ENCODE measurements at regions not wholly inside any gene's neighbourhood (a gene's known extent, or its start where the extent isn't known, plus 50 kb on each side); places are given as distances from the start of the nearest gene placed in this dataset.

DNA sequence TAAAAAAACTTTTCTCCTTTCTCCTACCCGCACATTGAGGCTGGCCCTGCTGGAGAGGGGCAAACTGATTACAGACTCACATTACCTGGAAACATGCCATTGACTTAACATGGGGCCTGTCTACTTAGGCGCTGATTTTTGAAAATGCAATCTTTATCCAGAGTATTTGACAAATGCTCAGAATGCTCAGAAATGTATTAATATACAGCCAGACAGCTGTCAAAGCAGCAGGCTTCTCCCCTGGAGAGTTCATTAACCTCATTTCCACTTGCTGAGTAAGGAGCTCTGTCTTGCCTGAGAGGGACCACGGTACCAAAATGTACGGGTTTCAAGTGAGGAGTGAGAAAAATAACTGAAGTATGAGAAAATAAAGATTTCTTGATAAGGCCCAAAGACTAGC is 95.7 kb downstream of the PAX1 start:
- TF ChIP-seq, protein P1, sequence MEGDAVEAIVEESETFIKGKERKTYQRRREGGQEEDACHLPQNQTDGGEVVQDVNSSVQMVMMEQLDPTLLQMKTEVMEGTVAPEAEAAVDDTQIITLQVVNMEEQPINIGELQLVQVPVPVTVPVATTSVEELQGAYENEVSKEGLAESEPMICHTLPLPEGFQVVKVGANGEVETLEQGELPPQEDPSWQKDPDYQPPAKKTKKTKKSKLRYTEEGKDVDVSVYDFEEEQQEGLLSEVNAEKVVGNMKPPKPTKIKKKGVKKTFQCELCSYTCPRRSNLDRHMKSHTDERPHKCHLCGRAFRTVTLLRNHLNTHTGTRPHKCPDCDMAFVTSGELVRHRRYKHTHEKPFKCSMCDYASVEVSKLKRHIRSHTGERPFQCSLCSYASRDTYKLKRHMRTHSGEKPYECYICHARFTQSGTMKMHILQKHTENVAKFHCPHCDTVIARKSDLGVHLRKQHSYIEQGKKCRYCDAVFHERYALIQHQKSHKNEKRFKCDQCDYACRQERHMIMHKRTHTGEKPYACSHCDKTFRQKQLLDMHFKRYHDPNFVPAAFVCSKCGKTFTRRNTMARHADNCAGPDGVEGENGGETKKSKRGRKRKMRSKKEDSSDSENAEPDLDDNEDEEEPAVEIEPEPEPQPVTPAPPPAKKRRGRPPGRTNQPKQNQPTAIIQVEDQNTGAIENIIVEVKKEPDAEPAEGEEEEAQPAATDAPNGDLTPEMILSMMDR (IDR thresholded peaks at IDR 0.05): no peak
- TF ChIP-seq POLR2A (IDR thresholded peaks at IDR 0.05): no peak
- Histone ChIP-seq H3K4me1 (no peaks in the 10 kb centered on the region), H3K27ac (no peak overlapping the region), H3K27me3 (no peaks in the 10 kb centered on the region), H3K36me3 (no peaks in the 10 kb centered on the region), H3K9me3 (no peaks in the 10 kb centered on the region), H3K4me3 (replicated peaks in 1 of 3) (no peak overlapping the region)
- WGBS, 2 donors: 31 to 41% methylated on average over 4 of the region's 4 CpGs
- intact Hi-C loops (cut with DNase I): no loop called here
- no peak for DNase-seq

DNA sequence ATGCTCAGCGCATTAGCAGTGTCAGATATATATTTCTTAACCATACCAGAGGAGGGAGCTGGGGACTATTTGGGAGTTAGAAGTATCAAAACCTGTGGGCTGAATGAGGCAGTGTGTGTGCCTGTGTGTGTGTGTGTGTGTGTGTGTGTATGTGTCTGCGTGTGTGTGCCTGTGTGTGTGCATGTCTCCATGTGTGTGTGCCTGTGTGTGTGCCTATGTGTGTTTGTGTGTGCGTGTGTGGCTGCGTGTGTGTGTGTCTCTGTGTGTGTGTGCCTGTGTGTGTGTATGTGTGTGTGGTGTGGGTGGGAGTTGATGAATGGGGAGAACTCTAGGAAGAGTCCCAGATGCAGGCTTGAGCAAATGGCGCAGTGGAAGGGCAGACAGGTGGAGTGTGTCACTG is 92.9 kb downstream of the PAX1 start:
- Histone ChIP-seq H3K4me1 (no peaks in the 10 kb centered on the region), H3K36me3 (no peaks in the 10 kb centered on the region), H3K4me3 (replicated peaks in 1 of 3) (no peak overlapping the region), H3K9me3 (no peaks in the 10 kb centered on the region), H3K27ac (no peak overlapping the region), H3K27me3 (no peaks in the 10 kb centered on the region)
- intact Hi-C loops (cut with DNase I): no loop called here
- DNase-seq: no peak
- TF ChIP-seq, protein P1 (IDR thresholded peaks at IDR 0.05): no peak
- TF ChIP-seq POLR2A (IDR thresholded peaks at IDR 0.05): no peak
- WGBS, 2 donors: 92% methylated on average over 5 of the region's 5 CpGs

DNA sequence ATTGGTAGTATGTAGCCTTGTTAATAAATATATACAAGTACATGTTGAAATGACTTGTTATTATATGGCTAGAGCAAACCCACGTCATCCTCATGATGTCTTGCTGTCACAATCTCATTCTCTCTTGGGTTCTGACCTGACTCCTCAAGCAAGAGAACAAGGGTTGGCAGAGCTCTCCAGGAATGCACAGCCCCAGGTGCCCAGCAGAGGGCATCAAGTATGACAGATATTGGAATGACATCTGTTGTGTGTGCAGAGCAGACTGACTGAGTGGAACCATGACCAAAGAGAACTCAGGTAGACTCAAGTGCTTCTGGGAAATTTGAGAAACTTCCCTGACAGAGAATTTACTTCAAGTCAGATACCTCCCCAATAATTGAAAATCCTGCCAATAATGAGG is 90.6 kb downstream of the PAX1 start:
- TF ChIP-seq, protein P1 (IDR thresholded peaks at IDR 0.05): no peak
- no peak for TF ChIP-seq POLR2A (IDR thresholded peaks at IDR 0.05)
- no peaks in the 10 kb centered on the region for H3K9me3 ChIP-seq
- no peak overlapping the region for H3K4me3 ChIP-seq (replicated peaks in 1 of 3)
- H3K4me1 ChIP-seq: no peaks in the 10 kb centered on the region
- H3K36me3 ChIP-seq: no peaks in the 10 kb centered on the region
- no peak overlapping the region for H3K27ac ChIP-seq
- H3K27me3 ChIP-seq: no peaks in the 10 kb centered on the region
- DNase-seq: no peak
- WGBS, 2 donors: 77 to 100% methylated on average over 1 of the region's 1 CpG
- intact Hi-C loops (cut with DNase I): no loop called here

DNA sequence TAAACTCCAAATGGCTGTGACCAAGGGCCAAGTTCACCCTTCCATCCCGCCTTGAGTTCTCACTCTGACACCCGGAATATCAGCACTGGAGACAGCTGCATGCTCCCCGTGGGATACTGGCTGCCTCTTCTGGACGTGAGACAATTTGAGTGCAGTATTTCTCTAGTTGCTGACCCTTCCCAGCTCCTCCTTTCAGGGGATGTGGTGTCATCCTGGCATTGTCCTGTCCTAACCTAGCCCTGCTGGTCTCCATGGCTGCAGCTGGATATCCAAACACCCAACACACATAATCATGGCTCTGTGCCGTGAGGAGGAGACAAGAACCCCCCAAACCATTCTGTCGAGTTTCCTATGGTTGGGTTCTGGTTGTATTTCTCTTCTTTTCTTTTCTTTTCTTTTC is 82.6 kb downstream of the PAX1 start:
- intact Hi-C loops (cut with DNase I): no loop called here
- H3K36me3 ChIP-seq: no peaks in the 10 kb centered on the region
- WGBS, 2 donors: 80 to 81% methylated on average over 6 of the region's 6 CpGs
- H3K9me3 ChIP-seq: no peaks in the 10 kb centered on the region
- TF ChIP-seq POLR2A (IDR thresholded peaks at IDR 0.05): no peak
- TF ChIP-seq, protein P1 (IDR thresholded peaks at IDR 0.05): no peak
- H3K27ac ChIP-seq: no peak overlapping the region
- DNase-seq: no peak
- H3K4me3 ChIP-seq (replicated peaks in 1 of 3): no peak overlapping the region
- H3K4me1 ChIP-seq: no peaks in the 10 kb centered on the region
- H3K27me3 ChIP-seq: no peaks in the 10 kb centered on the region

DNA sequence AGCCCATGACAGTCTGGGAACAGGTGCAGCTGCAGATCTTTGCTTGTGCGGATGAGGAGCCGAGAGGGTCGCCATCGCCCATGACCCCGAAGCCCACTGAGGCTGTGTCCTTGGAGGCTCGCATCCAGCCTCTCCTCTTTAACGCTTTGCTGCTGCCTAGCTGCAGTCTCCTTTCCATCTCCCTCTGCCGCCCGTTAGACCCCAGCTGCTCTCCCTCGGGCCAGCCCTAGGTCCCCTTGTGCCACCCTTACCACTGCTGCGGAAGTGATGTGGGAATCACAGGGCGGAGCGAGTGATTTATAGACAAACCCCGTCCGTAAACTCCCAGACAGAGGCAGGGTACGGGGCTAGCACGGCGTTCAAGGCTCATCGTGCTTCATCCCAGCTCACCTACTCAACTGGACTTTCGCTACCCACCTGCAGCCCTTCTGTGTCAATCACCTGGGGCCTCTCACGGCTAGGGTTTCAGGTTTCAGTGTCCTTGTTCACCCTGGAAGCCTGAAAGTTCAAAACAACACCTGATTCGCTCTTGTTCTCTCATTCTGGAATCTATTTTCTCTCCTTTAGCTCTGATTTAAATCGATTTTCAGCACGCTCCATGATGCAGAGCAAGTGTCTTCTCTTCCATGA is 76.1 kb downstream of the PAX1 start:
- DNase-seq: no peak
- H3K27me3 ChIP-seq: no peaks in the 10 kb centered on the region
- no peak overlapping the region for H3K4me3 ChIP-seq (replicated peaks in 1 of 3)
- no peaks in the 10 kb centered on the region for H3K9me3 ChIP-seq
- intact Hi-C loops (cut with DNase I): no loop called here
- 80% methylated on average over 24 of the region's 24 CpGs for WGBS, 2 donors
- no peak overlapping the region for H3K27ac ChIP-seq
- TF ChIP-seq, protein P1 (IDR thresholded peaks at IDR 0.05): no peak
- no peak for TF ChIP-seq POLR2A (IDR thresholded peaks at IDR 0.05)
- no peaks in the 10 kb centered on the region for H3K4me1 ChIP-seq
- no peaks in the 10 kb centered on the region for H3K36me3 ChIP-seq

Measured in thyroid gland (tissue), 4 donors.